Effector memory CD8-positive, alpha-beta T cell (primary cell): ENCODE measurements at regions not wholly inside any gene's neighbourhood (a gene's known extent, or its start where the extent isn't known, plus 50 kb on each side); places are given as distances from the start of the nearest gene placed in this dataset.
"Not testable (repeated sequence)": the region's sequence is repeated elsewhere in the genome, so short reads cannot be mapped to it uniquely, and the experiment has no call there.

ENCODE experiments used
- ATAC-seq: fragments of 150-1000 bp; cut with Tn5 transposase; replicated peaks from 2 replicates; pipeline ENCODE4 v1.10.0; 2021; ENCODE audit warnings: mild to moderate bottlenecking, moderate library complexity
- DNase-seq, 3 experiments: peaks; one replicate each; pipeline ENCODE4 v3.0.0; 2021
- H3K27ac Mint-ChIP-seq, 2 donors: one replicate each; pipeline ENCODE4 v1.8.0; 2022; ENCODE audit warnings: mild to moderate bottlenecking in 2 of 2, mixed read lengths in 2 of 2, moderate library complexity in 2 of 2
- H3K27me3 Mint-ChIP-seq, 2 donors: one replicate each; pipeline ENCODE4 v1.8.0; 2022; ENCODE audit warnings: mixed read lengths in 2 of 2
- H3K36me3 Mint-ChIP-seq: one replicate; pipeline ENCODE4 v1.8.0; 2022; ENCODE audit warnings: mild to moderate bottlenecking, moderate library complexity, mixed read lengths; ENCODE audit not compliant: insufficient read depth
- H3K4me1 Mint-ChIP-seq, 2 donors: one replicate each; pipeline ENCODE4 v1.8.0; 2022; ENCODE audit warnings: low read depth in 2 of 2, mixed read lengths in 2 of 2
- H3K4me3 Mint-ChIP-seq, 2 donors: one replicate each; pipeline ENCODE4 v1.8.0; 2022; ENCODE audit warnings: mild to moderate bottlenecking in 2 of 2, mixed read lengths in 2 of 2, moderate library complexity in 2 of 2
- H3K9me3 Mint-ChIP-seq, 2 donors: one replicate each; pipeline ENCODE4 v1.8.0; 2022; ENCODE audit warnings: mixed read lengths in 2 of 2

- no peaks in the 10 kb centered on the region for H3K4me1 Mint-ChIP-seq
- ATAC-seq (no peak), DNase-seq (no peak)
- H3K4me3 Mint-ChIP-seq = no peak overlapping the region
- no peaks in the 10 kb centered on the region for H3K27me3 Mint-ChIP-seq
- H3K36me3 Mint-ChIP-seq = no peaks in the 10 kb centered on the region
- no peak overlapping the region for H3K27ac Mint-ChIP-seq
- H3K9me3 Mint-ChIP-seq = peaks cover 0 to 4% of the 10 kb centered on the region in 2 donors
Observed at GRCh38 chr5:62824936-62825335, 246.3 kb downstream of the LRRC70 start.

DNA sequence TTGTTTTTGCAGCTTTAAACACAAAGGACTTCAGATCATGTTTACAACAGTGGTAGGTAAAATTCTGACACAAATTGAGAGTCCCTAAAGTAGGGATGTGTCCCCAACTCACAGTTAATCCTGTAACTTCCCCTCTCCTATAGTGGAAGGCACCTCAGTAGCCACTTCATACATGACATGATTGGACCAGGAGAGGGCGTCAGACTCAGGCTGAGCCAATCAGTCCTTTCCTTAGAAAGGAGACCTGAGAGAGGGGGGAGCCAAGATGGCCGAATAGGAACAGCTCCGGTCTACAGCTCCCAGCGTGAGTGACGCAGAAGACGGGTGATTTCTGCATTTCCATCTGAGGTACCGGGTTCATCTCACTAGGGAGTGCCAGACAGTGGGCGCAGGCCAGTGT is 238.4 kb downstream of the LRRC70 start:
- not testable (repeated sequence) for H3K4me1 Mint-ChIP-seq, DNase-seq, H3K36me3 Mint-ChIP-seq, ATAC-seq, H3K27ac Mint-ChIP-seq, H3K9me3 Mint-ChIP-seq, H3K4me3 Mint-ChIP-seq
- H3K27me3 Mint-ChIP-seq = peaks cover 0 to 12% of the 10 kb centered on the region in 2 donors

DNA sequence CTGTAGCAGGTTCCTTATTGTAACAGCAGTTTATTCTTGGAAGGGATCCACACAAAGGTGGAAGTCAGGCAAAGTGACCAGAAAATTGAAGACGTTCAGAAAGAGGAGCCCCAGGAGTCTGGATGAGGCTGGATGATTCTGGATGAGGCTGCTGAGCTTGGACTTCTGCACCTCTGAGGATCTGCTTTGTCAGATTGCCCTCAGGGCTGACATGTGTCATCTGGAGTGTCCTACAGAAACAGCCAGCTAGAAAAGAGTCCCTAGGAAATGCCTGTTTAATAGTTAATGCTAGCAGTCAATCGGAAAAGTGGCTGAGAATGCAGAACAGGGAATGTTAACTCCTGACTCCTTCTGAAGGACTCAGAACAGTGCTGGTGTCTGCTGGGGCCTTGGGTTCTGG is 236.4 kb downstream of the LRRC70 start:
- Mint-ChIP-seq H3K27ac (no peak overlapping the region), H3K27me3 (peaks cover 16 to 29% of the 10 kb centered on the region in 2 donors), H3K9me3 (peaks cover 5 to 7% of the 10 kb centered on the region in 2 donors), H3K36me3 (no peaks in the 10 kb centered on the region), H3K4me3 (no peak overlapping the region), H3K4me1 (no peaks in the 10 kb centered on the region)
- ATAC-seq (no peak), DNase-seq (no peak)

GRCh38 chr5:62812621-62813255 is 234.1 kb downstream of the LRRC70 start:
- Mint-ChIP-seq H3K36me3 (no peaks in the 10 kb centered on the region), H3K4me1 (no peaks in the 10 kb centered on the region), H3K9me3 (peaks cover 6 to 7% of the 10 kb centered on the region in 2 donors), H3K27ac (no peak overlapping the region), H3K27me3 (peaks cover 20 to 33% of the 10 kb centered on the region in 2 donors), H3K4me3 (no peak overlapping the region)
- DNase-seq (no peak), ATAC-seq (no peak)

- H3K4me1 Mint-ChIP-seq, ATAC-seq, DNase-seq, H3K4me3 Mint-ChIP-seq, H3K9me3 Mint-ChIP-seq, H3K27ac Mint-ChIP-seq, H3K36me3 Mint-ChIP-seq: not testable (repeated sequence)
- peaks cover 8 to 10% of the 10 kb centered on the region in 2 donors for H3K27me3 Mint-ChIP-seq
Observed at GRCh38 chr5:62804819-62805218, 226.2 kb downstream of the LRRC70 start.

DNA sequence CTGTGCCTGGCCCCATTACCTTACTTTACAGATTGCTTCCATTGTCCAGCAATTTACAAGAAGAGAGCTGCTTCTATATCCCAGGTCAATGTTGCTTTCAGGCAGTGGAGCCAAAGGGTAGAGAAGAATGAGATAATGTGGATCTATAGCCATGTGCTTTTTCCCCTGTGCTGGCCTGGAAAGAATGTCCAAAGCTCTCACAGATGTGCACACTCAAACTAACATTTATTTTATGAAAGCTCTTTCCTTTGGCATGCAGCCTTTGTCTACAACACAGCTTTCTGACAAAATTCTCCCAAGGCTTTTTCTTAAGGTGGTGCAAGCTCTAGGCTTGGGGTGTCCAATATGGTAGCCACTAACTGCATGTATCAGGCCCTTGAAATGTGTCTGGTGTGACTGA is 217.3 kb downstream of the LRRC70 start:
- ATAC-seq (no peak), DNase-seq (no peak)
- H3K4me3 Mint-ChIP-seq = no peak overlapping the region
- peaks cover 0 to 5% of the 10 kb centered on the region in 2 donors for H3K9me3 Mint-ChIP-seq
- H3K27ac Mint-ChIP-seq = no peak overlapping the region
- H3K4me1 Mint-ChIP-seq = no peaks in the 10 kb centered on the region
- H3K36me3 Mint-ChIP-seq = no peaks in the 10 kb centered on the region
- H3K27me3 Mint-ChIP-seq = no peaks in the 10 kb centered on the region

- no peaks in the 10 kb centered on the region for H3K27me3 Mint-ChIP-seq
- no peaks in the 10 kb centered on the region for H3K36me3 Mint-ChIP-seq
- H3K4me1 Mint-ChIP-seq = no peaks in the 10 kb centered on the region
- H3K9me3 Mint-ChIP-seq = peaks cover 0 to 5% of the 10 kb centered on the region in 2 donors
- ATAC-seq = no peak
- no peak overlapping the region for H3K27ac Mint-ChIP-seq
- no peak overlapping the region for H3K4me3 Mint-ChIP-seq
- no peak for DNase-seq
Observed at GRCh38 chr5:62794456-62794855, 215.8 kb downstream of the LRRC70 start.

DNA sequence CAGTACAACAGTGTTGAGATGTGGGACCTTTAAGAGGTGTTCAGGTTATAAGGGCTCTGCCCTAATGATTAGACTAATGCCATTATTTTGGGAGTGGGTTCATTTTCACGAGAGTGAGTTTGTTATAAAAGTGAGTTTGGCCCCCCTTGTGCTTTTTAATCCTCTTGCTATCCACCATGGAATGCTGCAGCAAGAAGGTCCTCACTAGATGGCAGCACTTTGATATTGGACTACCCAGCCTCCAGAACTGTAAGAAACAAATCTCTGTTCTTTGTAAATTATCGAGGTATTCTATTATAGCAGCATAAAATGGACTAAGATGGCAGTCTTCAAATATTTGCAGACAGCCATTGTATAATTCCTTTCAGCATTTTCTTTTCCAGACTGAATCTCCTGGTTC is 212.4 kb downstream of the LRRC70 start:
- Mint-ChIP-seq H3K27ac (no peak overlapping the region), H3K4me3 (no peak overlapping the region), H3K9me3 (no peaks in the 10 kb centered on the region), H3K4me1 (no peaks in the 10 kb centered on the region), H3K27me3 (no peaks in the 10 kb centered on the region), H3K36me3 (no peaks in the 10 kb centered on the region)
- DNase-seq = no peak
- ATAC-seq = no peak

GRCh38 chr5:62790348-62790747 is 211.7 kb downstream of the LRRC70 start:
- Mint-ChIP-seq H3K4me1 (no peaks in the 10 kb centered on the region), H3K36me3 (no peaks in the 10 kb centered on the region), H3K4me3 (no peak overlapping the region), H3K27ac (no peak overlapping the region), H3K27me3 (no peaks in the 10 kb centered on the region), H3K9me3 (no peaks in the 10 kb centered on the region)
- no peak for DNase-seq
- no peak for ATAC-seq

DNA sequence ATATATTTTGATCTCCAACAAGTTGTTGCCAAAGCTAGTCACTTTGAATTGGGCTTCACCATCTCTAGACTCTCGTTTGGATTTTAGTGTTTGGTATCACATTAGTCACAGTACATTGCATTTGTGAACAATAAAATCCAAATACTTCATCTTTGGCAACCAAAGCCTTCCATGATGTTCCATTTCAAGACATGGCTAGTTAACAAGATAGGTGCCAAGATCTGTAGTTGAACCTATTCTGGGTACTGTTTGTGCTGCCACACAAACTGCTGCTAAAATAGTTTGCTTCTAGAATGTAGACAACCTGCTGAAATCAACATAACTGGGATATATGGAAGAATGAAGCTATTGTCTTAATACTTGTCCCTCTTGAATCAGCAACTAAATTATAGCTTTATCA is 207.5 kb downstream of the LRRC70 start:
- DNase-seq (no peak), ATAC-seq (no peak)
- Mint-ChIP-seq H3K27me3 (no peaks in the 10 kb centered on the region), H3K4me1 (no peaks in the 10 kb centered on the region), H3K4me3 (no peak overlapping the region), H3K36me3 (no peaks in the 10 kb centered on the region), H3K27ac (no peak overlapping the region), H3K9me3 (no peaks in the 10 kb centered on the region)

DNA sequence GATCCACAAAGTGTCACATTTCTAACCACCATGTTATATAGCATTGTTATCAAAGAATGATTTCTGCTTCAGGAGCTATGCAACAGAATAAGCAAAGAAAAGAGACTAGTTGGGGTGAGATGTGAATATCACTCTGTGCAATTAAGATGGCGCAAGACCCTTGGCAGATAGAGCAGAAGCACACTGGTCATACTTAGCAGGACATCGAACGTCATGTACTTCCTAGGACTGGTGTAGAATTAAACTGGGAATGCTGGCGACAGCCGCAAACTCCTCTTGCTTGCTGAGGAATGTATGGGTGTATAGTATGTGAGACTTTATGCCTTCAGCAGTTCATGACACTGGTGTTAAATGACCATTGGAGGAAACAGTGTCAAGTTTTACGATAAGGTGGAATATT is 207.0 kb downstream of the LRRC70 start:
- Mint-ChIP-seq H3K4me1 (no peaks in the 10 kb centered on the region), H3K36me3 (no peaks in the 10 kb centered on the region), H3K27me3 (no peaks in the 10 kb centered on the region), H3K9me3 (no peaks in the 10 kb centered on the region), H3K4me3 (no peak overlapping the region), H3K27ac (no peak overlapping the region)
- ATAC-seq (no peak), DNase-seq (no peak)

- no peaks in the 10 kb centered on the region for H3K4me1 Mint-ChIP-seq
- H3K9me3 Mint-ChIP-seq = no peaks in the 10 kb centered on the region
- H3K4me3 Mint-ChIP-seq = no peak overlapping the region
- no peaks in the 10 kb centered on the region for H3K27me3 Mint-ChIP-seq
- DNase-seq = no peak
- ATAC-seq = no peak
- H3K27ac Mint-ChIP-seq = no peak overlapping the region
- H3K36me3 Mint-ChIP-seq = no peaks in the 10 kb centered on the region
Observed at GRCh38 chr5:62783374-62784057, 204.9 kb downstream of the LRRC70 start.

DNA sequence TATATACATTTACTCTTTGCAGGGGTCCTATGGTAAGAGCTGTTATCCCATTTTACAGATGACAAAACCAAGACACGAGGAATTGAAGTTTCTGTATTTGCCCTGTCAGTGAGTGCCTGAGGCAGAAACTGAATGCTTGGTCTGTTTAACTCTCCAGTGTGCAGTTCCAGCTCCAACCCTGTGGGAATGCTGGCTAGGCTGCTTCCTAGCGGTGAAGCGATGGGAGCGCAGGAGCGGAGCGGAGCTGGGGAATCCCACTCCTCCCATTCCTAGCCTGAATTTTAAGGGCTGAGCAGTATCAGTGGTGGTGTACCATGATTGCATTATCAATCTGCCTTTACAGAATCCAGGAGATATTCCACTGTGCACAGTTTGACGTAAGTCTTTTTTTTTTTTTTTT is 202.3 kb downstream of the LRRC70 start:
- no peaks in the 10 kb centered on the region for H3K4me1 Mint-ChIP-seq
- H3K4me3 Mint-ChIP-seq = no peak overlapping the region

GRCh38 chr5:62780230-62780629 is 201.6 kb downstream of the LRRC70 start:
- Mint-ChIP-seq H3K4me1 (no peaks in the 10 kb centered on the region), H3K4me3 (no peak overlapping the region), H3K27ac (no peak overlapping the region), H3K9me3 (no peaks in the 10 kb centered on the region), H3K27me3 (no peaks in the 10 kb centered on the region), H3K36me3 (no peaks in the 10 kb centered on the region)
- ATAC-seq (no peak), DNase-seq (no peak)

More for the DNA sequence above, 202.3 kb downstream of the LRRC70 start:
- Mint-ChIP-seq H3K9me3 (no peaks in the 10 kb centered on the region), H3K27me3 (no peaks in the 10 kb centered on the region), H3K27ac (no peak overlapping the region), H3K36me3 (no peaks in the 10 kb centered on the region)
- no peak for ATAC-seq
- DNase-seq = no peak
